ENCODE measurements at regions not wholly inside any gene's neighbourhood (a gene's known extent, or its start where the extent isn't known, plus 50 kb on each side); places are given as distances from the start of the nearest gene placed in this dataset.
A peak's percentile ranks its signal among the peaks of the same experiment; 100 is the strongest.
"Not testable (repeated sequence)": the region's sequence is repeated elsewhere in the genome, so short reads cannot be mapped to it uniquely, and the experiment has no call there.

DNA sequence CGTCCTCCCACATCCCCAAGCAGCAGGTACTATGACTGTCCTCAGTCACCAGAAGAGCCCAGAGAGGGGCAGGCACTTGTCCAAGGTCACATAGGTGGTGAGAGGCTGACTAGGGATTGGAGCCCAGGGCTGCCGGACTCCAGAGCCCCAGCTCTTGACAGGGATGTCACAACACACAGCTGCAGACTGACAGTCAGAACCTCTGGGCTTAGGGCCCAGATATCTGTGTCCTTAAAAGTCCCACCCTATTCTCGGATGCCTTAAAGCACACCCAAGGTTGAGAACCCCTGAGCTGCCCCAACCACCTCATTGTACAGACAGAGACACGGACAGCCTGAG, 622.9 kb downstream of the MATN1 start:
- DNase-seq: no peak

DNA sequence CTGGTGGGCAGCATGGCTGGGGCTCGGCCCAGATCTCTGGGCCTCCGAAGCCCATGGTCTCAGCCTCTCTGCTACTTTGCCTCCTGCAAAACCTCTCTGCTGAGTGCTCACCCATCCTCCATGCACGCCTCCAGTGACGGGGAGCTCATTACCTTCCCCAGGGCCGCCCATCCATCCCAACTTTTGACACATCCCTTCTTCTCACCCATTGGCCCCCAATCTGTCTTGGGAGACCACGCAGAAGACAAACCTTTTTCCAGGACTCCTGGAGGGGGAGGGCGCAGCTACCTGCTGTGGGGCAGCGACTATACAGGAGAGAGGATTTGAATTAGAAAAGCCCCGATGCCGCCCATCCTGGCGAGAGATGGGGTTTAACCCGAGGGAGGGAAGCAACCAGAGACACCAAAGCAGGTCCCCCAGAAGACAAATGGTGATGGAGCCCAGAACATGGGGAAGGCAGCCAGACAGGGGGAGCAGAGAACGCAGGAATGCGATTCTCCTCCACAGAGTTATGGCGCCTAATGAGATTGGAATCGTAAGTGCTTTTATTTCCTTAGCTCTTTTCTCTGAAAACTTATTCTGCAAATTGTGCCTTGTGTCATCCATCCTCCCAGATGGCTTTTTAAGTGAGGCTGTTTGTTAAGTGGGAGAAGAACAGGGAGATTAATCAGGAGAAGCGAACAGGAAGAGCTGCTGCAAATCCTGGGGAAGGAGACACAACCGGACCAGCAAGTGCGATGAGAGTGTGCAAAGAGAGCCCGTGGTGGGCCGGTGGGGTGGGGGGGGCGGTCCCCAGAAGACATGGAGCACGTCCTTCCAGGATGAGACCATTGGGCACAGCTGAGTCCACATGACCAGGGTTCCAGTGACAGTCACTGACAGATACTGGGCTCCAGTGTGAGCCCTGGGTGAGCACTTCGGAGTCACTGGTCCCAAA, 623.5 kb downstream of the MATN1 start:
- DNase-seq: no peak

DNA sequence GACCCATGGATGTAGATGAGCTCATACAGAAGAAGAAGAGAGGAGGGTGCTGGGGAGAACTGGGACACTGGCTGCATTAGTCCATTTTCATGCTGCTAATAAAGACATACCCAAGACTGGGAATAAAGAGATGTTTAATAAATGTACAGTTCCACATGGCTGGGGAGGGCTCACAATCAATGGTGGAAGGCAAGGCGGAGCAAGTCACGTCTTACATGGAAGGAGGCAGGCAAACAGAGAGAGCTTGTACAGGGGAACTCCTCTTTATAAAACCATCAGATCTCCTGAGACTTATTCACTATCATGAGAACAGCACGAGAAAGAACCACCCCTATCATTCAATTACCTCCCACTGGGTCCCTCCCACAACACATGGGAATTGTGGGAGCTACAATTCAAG, 625.5 kb downstream of the MATN1 start:
- DNase-seq: not testable (repeated sequence)

DNA sequence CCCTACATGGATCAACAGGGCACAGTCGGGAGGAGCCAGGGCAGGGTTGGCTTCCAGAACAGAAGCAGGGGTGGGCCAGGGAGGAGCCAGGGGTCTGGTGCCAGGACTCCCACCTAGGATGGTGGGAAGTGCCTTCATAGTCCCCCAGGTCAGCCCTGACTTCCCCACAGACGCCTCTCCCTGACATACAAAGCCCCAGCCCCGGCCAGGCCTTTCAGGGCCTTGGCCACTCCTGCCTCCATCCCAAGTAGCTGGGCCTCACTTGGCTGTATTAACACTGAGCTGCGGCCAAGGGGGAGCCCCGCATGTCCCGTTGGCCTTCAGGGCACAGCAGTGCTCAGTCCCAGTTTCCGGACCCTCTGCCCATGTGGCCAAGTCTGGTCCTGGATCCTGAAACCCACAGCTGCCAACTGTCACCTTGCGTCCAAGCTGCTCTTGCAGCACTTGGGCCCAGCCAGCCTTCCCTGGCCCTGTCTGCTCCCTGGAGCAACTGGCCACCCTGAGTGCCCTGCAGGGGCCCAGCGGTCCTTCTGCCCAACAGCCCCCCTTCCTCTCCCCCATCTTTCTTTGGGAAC, 627.8 kb downstream of the MATN1 start:
- no peak for DNase-seq

DNA sequence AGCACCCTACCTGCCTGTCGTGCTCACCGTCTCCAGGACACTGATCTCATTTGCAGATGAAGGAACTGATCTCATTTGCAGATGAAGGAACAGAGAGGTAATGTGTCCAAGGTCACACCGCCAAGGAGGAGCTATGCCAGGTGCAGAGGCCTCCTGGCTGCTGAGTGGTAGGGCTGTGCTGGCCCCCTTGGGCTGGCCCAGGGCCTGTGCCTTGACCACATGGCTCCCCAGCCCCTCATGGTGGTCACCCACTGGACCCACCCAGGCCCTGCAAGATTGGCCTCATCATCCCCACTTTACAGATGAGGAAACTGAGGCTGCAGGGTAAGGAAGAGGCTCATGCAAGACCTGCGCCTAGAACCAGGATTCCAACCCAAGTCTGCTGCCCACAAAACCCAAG, 628.3 kb downstream of the MATN1 start:
- DNase-seq: no peak

DNA sequence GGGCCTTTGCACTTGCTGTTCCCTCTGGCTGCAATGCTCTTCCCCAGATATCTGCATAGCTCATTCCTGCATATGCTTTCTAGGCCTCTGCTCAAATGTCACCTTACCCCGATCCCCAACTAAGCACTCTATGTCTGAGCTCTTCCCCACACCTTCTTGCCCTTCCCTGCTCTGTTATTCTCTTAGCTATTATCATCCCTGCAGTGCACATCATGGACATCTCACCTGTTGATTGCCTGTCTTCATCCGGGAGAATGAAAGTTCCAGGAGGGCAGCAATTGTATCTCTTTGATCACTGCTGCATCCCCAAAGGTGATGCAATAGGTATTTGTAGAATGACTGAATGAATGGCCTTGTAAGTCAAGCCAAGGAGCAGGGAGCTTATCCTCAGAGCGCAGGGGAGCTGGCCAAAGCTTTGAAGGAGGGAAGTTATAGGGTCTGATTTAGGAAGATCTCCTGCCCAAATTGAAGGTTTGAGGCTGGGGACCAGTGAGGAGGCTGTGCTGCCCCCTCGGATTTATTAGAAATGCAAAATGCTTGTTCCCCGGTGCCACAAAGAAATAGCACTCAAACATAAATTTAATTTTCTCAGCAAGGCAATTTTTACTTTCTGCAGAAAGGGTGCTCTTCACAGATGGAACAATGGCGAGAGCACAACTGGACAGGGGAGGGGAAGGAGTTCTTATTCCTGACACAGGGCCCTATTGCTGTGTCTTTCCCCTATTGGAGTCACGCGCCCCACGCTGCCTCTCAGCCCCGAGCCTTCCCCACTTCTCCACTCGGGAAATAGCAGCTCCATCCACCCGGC, 631.1 kb downstream of the MATN1 start:
- DNase-seq: no peak

DNA sequence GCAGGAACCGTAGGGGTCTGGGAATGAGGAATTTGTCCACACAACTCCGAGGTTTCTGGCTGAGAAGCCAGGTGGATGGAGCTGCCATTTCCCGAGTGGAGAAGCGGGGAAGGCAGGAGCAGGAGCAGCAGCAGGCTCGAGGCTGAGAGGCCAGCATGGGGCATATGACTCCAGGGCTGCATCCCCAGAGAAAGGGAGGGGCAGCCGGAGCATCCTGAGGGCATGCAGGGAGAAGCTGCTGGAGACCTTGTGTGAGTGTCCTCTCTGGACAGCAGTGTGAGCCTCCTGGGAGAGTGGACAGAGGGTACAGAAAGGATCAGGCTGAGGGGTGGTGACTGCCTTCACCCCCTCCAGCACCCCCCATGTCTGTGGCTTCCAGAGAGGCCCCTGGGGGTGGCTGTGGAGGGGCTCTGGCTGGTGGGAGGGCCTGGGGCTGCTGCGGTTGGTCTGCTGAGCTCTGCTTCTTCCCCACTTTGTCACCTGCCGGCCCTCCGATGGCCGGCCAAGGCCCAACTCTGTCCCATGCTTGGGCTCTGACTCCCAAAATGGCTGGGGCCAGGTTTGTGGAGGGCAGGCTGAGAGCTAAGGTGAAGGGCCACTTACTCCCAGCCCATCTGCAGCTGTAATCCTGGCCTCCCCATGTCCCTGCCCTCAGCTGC, 633.1 kb downstream of the MATN1 start:
- DNase-seq: no peak

DNA sequence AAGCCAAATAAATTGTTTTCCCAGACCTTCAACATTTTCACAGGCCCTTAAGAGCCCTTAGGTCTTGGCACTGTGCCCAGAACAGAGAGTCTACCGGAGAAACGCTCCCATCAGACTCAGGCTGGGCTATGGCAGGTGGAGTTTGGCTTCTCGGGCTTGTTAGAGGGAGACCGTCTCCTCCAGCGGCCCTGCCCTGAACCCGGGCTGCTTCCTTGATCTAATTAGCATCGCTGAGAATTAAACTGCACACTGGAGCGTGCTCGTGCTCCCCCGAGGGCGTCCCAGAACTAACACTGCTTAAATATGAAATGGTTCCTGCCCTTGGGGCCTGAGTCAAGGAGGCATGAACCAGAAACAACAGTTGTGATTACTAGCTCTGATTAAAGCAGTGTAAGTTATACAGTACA, 634.4 kb downstream of the MATN1 start:
- peak; percentile 99 for DNase-seq

DNA sequence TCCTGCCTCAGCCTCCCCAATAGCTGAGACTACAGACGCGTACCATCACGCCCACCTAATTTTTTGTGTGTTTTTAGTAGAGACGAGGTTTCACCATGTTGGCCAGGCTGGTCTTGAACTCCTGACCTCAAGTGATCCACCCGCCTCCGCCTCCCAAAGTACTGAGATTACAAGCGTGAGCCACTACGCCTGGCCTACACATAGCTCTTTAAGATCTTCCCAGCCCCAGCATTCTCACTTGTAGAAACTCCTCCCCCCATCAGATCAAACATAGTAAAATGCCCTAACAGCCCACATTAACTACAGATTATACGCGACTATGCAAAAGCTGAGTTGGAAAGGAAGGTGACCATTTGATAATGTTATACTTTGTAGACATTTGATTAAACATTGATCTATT, 634.8 kb downstream of the MATN1 start:
- no peak for DNase-seq

DNA sequence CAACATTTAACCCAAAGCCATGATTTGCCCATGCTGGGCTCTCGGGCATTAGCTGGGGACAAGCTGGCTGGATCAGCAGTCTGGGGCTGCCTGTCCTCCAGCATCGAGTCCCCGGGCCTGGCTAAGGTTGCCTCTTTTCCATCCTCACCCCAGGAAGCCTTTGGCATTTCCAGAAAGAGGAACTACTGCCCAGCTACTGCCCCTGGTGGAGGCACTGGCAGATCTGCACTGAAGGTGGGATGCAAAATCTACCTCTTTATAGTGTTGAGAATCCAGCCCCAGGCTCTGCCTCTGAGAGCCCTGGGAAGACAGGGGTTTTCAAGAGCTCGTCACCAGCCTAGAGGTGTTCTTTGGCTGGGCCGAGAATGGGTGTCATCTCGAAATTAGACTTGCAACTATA, 635.9 kb downstream of the MATN1 start:
- no peak for DNase-seq

DNA sequence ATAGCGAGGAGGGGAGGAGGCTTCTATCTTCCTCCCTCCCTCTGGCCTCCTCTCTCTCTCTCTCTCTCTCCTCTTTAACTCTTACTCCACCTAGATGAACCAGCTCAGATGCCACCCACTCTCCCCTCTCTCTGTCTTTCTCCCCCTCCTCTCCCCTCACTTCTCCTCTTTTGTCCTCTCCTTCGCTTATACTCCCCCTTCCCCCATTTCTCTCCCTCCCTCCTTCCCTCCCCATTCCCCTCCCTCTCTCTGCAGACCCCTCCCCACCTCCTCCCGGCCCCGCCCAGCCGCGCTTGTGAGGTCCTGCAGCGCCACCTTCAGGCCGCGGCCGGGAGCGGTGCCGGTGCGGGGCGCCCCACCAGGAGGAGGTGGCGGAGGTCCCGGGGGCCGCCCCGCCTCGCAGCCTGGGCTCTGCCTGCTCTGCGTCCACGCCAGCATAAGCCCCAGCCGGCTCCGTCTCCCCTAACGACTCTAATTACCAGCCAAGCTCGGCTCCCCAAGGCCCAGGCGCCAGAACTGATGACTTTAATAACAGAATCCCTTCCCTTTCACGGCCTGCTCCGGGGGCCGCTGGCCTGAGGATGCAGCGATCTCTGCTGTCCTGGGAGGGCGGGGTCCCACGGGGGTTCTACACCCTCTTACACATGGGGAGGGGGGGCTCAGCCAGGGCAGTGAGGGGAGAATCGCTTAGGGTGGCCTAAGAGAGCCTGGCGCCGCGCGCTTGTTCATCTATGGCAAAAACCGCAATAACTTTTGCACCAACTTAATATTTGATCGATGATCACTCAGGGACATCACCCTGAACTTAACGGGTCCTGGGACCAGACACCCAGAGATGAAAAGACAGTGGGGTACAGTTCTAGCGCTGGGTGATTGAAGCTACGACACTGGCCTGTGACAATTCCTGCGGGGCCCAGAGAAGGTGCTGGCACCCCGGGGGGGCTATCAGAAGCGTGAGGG, 637.3 kb downstream of the MATN1 start:
- no peak for DNase-seq

DNA sequence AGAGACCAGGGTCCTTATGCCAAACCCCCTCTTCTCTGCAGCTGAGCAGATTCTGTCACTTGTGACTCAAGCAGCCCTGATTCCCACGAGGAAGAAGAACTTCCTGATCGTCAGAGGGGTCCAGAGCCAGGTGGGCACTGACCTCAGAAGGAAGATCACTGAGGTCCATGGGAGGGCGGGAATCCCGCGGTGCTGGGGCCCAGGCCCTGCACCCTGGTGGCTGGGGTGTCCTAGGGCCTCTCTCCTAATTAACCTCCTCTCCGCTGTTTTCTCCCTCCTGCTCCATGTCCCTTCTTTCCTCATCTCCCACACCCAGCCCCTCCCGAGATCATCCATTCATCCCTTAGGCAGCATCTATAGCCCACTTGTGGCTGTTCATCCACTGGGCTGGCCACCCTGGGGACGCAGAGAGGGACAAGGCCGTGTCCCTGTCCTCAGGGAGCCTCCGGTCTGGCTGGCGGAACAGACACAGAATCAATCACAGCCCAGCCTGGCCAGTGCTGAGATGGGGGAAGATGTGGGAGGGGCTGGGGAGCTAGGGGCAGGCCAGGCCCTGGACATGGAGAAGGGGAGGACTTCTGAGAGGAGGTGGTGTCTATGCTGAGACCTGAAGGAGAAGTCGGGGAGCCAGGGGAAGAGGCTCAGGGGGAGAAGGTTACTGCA, 638.3 kb downstream of the MATN1 start:
- no peak for DNase-seq

DNA sequence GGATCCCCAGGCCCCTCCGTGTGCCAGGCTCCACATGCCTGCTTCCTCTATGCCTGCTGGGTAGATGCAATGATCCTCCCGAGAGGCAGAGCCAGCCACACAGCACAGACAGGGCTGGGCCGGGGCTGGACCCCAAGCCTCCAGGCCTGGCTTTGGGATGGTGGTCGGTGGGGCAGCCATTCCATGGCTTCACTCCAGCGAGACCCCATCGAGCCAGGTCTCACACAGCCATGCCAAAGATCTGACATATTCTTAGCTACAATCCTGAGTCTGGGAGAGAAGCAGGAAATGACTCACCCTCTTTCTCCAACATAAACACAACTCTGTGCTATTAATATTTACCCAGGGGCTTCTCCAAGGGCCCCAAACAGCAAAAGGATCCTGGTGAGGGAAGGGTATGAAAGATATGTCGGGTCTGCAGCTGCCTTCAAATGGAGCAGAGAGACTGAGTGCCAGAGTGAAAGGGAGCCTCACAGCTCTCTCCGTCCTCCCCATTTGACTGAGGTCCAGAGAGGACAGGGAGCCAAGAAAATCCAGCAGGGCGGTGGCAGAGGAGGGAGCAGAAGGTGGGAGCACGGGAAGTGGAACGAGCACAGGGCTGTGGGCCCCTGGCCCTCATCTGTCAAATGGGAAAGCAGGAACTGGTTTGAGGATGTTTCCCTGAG, 639.5 kb downstream of the MATN1 start:
- DNase-seq: no peak

DNA sequence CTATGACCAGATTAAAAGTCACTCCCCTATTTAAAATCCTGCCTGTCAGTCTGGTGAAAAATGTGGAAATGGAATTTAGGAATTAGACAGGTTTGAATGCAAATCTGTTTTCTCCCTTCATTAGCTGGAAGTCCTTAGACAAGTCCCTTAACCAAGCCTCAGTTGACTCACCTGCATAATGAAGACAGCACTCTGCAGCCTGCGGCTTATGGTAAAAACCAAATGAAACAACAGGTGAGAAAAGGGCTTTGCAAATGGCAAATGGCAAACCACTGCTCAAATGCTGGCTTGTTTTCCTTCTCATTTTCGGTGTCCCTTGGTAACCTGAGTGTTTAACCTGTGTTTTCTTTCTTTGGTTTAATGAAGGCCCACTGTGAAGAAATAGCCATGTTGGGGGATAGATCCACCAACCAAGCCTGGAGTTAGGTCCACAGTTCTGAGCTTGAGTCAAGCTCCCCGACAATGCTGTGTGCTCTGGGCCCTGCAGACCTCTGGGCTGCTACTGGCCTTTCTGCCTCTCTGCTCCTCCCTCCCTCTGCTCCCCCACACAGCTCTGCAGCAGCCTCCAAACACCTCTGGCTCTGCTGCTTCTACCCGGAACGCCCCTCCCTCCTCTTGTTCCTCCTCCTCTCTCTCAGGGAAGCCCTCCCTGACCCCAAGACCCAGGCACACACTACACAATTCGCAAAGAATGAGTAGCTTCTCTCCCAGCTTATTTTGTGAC, 641.8 kb downstream of the MATN1 start:
- DNase-seq: no peak

DNA sequence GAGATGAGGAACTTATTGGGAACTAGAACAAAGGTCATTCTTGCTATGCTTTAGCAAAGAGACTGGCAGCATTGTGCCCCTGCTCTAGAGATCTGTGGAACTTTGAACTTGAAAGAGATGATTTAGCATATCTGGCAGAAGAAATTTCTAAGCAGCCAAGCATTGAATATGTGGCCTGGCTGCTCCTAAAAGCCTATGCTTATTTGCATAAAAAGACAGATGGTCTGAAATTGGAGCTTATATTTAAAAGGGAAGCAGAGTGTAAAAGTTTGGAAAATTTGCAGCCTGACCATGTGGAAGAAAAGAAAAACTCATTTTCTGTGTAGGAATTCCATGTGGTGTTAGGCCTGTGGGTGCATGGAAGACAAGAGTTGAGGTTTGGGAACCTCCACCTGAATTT, 647.5 kb downstream of the MATN1 start:
- DNase-seq: not testable (repeated sequence)

DNA sequence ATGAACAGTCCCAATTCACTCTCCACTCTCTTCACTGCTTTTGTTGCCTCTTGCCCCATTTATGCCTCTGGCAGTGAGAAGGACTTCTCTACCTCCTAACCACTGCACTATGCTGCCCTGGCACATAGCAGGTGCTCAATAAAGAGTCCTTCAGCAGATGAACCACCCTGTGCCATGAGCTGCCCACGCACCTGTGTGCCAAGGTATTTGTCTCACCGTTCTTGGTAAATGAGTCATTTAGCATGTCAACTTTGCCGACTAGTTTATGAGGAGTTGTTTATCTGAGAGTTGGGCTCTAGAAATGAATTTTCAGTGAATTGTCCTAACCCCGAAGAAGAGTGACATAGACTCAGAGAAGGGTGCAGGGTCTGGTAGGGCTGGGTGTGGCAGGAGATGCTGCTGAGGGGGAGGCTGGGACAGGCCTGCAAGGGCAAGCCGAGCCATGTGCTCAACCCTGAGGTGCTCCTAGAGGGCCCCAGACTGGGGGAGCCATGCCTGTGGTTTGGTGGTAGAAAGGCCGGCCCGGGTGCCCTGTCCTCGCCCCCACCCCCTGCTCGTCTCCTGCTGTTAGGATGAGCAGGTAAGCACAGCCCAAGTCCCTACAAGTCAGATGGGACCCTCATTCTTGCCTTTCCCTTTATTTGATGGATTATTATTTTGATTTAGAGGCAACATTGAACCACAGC, 654.5 kb downstream of the MATN1 start:
- DNase-seq: no peak

DNA sequence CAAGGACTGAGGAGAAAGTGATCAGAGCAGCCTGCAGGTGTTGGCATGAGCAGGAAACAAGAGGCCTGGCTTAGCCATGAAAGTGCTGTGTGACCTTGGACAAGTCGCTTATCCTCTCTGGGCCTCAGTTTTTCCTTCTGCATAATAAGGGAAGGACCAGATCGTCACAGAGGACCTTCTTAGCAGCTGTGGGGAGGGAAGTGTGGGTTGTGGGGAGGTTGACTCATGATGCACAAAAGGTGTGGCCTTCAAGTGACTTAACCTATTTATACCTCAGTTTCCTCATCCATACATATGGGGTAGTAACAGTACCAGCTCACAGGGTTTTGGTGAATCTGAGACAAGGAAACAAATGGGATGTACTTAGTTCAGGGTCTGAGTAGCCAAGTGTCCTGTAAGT, 658.8 kb downstream of the MATN1 start:
- DNase-seq: no peak

DNA sequence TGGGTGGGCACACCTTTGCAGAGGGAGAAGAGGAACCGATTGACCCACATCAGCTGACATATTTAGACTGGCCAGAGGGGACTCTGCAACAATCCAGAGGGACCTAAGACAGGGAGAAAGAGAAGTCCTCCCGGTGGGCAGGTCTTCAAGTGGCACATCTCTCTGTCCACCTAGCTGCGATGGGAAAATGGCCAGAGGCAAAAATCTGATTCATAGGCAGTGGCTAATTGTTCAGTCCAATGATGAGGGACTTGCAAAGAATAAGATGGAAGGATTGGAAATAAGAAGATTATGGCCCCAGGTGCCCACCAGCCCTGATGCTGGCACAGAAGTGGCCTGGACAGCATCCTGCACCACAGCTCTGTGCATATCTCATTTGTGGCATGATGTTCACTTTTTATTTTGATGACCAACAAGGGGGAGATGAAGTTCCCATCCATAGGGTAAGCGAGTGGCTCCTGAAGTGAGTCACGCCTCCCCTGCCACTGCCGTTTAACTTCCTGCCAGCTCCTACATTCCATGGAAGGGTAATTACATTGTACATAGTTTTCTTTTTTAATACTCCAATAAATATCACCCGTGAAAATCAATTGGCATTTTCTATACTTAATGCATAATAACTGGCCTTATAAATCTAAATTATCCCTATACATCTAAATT, 659.6 kb downstream of the MATN1 start:
- DNase-seq: no peak

Data from NCI-H1105 treated with DMSO at 0.1 percent for 48 hours (cell line).